Ovary (tissue), 3 donors: ENCODE measurements at regions not wholly inside any gene's neighbourhood (a gene's known extent, or its start where the extent isn't known, plus 50 kb on each side); places are given as distances from the start of the nearest gene placed in this dataset.

ENCODE experiments used
- EP300 ChIP-seq: sonication (generic); formaldehyde crosslinking; IDR thresholded peaks from one replicate; pipeline ENCODE4 v1.6.1; 2017; ENCODE audit warnings: antibody characterized with exemption
- POLR2A ChIP-seq: fragments of 450-650 bp; IDR thresholded peaks from one replicate; pipeline ENCODE4 v1.6.1; 2017; ENCODE audit warnings: antibody characterized with exemption, mild to moderate bottlenecking, moderate library complexity
- TF ChIP-seq, protein P1 (sequence below), 3 donors: fragments of 450-650 bp in 2 of 3; fragments of 200-600 bp in 1 of 3; IDR thresholded peaks; one replicate each; pipeline versions ENCODE4 v1.5.1 to v1.8.0; 2016 to 2022; ENCODE audit warnings: antibody characterized with exemption in 3 of 3, mild to moderate bottlenecking in 1 of 3
- donor health status: DM: no; HTN: no; CAD: no.

DNA sequence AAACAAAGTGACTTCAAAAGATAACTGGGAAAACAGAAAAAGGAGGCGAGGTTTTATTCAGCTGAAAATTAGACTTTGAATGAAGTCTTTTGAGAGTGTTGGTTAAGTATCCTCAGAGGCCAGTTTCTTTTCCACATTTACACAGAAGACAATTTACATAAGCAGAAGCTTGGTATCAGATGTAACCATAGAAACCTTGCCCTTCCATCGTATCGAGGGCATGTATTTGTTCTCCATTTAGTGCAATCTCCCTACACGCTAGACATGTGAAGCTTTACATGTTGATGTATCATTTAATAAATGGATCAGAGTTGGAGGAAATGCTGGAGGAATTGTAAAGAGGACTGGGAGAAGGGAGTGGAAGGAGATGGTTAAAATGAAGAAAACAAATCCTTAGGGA lies 161.0 kb upstream of the CRBN start:
- TF ChIP-seq EP300, result no peak
- no peak for TF ChIP-seq POLR2A
- TF ChIP-seq, protein P1, sequence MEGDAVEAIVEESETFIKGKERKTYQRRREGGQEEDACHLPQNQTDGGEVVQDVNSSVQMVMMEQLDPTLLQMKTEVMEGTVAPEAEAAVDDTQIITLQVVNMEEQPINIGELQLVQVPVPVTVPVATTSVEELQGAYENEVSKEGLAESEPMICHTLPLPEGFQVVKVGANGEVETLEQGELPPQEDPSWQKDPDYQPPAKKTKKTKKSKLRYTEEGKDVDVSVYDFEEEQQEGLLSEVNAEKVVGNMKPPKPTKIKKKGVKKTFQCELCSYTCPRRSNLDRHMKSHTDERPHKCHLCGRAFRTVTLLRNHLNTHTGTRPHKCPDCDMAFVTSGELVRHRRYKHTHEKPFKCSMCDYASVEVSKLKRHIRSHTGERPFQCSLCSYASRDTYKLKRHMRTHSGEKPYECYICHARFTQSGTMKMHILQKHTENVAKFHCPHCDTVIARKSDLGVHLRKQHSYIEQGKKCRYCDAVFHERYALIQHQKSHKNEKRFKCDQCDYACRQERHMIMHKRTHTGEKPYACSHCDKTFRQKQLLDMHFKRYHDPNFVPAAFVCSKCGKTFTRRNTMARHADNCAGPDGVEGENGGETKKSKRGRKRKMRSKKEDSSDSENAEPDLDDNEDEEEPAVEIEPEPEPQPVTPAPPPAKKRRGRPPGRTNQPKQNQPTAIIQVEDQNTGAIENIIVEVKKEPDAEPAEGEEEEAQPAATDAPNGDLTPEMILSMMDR (IDR thresholded peaks at IDR 0.05), result no peak
